IPS DF 19.7 (cell line): ENCODE measurements at regions not wholly inside any gene's neighbourhood (a gene's known extent, or its start where the extent isn't known, plus 50 kb on each side); places are given as distances from the start of the nearest gene placed in this dataset.

ENCODE experiments used
- DNase-seq: peaks from one replicate; pipeline ENCODE4 v3.0.0-alpha.2; 2013; ENCODE audit warnings: low read depth, low spot score

- DNase-seq = no peak
These were observed 87.9 kb upstream of the MAMDC2 start for GRCh38 chr9:69955536-69956355.

GRCh38 chr9:69961843-69962242 lies 81.8 kb upstream of the MAMDC2 start:
- DNase-seq = no peak

- no peak for DNase-seq
These were observed 79.8 kb upstream of the MAMDC2 start for GRCh38 chr9:69963803-69964202.

- DNase-seq = no peak
These were observed 79.2 kb upstream of the MAMDC2 start for GRCh38 chr9:69964446-69964845.

GRCh38 chr9:69965416-69966145 lies 78.1 kb upstream of the MAMDC2 start:
- DNase-seq = no peak

- DNase-seq = no peak
These were observed 76.3 kb upstream of the MAMDC2 start for GRCh38 chr9:69967344-69967743.

- DNase-seq = no peak
These were observed 73.6 kb upstream of the MAMDC2 start for GRCh38 chr9:69970001-69970533.

DNA sequence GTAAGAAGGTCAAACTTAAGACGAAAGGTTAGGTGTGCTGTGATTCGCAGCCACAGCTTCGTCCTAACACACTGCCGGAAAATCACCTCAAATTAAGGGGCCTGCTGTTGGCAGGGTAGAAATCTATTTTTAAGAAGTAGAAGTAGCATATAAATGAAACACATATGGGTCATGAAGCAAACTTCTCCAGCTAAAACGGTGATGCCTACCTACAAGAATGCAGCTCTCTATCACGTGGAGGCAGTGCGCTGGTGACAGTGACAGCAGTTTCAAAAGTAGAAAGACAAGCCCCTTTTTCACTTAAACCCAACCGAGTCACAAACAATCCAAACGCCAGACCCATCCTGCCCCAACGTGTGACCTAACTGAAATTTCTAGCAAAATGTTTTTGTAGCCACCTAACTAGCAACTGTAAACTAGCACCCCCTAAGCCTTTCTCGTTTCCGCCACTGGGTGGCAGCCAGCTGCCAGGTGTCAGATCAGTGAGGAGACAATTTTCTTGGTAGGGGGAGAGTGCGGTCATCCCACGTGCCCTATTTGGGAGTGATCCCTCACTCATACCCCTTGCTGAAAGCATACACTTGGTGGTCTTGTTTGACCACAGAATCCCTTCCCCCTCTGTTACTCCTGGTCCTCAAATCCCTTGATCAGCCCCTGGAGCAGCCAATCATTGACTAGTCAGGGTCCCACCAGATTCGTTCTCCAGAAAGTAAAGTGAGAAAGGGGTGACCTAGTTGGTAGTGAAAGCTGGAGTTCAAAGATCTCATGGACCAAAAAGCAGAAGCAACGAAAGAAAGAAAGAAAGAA lies 71.8 kb upstream of the MAMDC2 start:
- DNase-seq = peak; percentile 54

DNA sequence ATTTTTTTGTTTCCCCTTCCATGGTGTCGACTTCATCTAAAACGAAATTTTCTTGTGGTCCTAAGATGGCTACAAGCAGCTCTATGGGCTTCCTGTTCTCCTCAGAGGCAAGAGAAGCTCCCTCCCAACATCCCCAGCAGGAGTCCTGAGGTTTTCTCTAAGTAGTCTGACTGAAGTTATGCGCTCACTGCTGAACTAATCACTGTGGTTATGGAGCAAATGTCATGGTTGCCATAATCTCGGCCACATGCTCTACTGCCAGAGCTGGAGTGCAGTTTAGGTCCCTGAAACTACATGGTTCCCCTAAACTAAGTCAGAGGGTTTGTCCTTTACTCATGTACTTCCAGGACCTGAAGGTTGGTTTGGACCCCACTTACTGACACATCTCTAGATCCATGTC lies 68.0 kb upstream of the MAMDC2 start:
- no peak for DNase-seq

- DNase-seq = no peak
These were observed 67.5 kb upstream of the MAMDC2 start for GRCh38 chr9:69976152-69976551.

DNA sequence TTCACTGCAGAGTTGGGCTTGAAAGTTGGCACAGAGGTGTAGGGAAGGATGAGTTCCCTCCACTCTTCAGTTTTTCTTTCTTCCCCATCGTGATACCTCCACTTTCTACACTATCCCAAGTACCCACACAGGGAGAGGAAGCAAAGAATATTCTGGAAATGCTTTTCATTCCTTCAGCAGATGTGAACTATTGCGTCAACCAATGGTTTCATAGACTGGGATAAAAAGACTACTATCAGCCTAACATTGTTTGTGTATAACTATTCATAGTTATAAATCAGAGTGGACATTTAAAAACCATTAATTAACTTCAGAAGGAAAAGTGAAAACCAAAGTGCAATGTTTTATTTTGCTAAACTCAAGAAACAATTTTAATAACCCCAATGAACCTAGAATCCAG lies 63.6 kb upstream of the MAMDC2 start:
- DNase-seq = no peak

DNA sequence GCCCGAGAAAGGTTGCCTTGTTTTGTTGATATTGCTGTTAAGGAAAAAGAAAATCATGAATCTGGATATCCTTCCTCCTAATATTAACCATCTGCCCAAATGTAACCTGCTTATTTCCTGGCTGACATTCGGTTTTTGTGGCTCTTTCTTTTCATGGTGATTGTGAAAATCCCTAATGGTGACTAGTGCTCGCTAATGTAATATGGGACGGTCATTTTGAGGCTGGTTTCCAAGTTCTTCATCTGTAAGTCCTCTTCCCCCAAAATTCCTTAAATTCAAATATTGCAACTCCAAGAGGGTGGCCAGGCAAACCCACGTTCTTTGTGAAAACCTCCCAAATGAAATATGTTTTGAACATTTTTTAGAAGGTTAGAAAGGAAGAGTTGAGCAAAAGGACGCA lies 63.1 kb upstream of the MAMDC2 start:
- no peak for DNase-seq

GRCh38 chr9:69981686-69982445 lies 61.8 kb upstream of the MAMDC2 start:
- no peak for DNase-seq

DNA sequence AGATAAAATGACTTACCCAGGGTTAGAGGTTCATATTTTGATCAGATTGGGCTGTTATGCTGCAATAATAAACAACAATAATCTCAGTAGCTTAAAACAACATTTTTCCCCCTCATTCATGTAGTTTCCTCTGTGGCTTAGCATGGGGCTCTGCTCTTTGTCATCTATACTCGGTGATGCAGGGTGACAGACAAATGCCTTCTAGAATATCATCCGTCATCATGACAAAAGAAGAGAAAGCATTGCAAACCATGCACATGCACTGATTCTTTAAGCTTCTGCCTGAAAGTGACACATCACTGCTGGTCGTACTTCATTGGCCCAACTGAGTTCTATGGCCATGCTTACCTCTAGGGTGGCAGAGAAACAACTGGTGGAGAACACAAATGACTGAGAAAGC lies 58.8 kb upstream of the MAMDC2 start:
- DNase-seq = no peak

GRCh38 chr9:69985971-69986370 lies 57.7 kb upstream of the MAMDC2 start:
- no peak for DNase-seq

DNA sequence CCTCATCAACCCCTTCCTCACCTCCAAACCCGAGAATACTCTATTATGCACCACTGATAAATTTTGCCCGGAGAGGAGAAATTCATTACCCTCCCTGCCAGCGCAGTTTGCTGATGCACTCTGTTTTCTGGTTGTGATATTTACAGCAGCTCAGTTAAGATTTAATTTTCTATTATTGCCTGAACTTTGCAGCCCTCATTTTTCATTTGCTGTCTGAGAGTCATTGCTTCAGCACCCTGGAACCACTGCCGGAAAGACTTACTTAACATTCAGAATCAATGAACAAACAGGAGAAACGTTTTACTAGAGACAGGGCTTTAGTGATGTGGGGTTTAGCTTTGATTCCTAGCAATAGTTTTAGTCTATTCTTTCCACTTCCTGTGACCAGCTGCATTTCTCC lies 56.7 kb upstream of the MAMDC2 start:
- no peak for DNase-seq

DNA sequence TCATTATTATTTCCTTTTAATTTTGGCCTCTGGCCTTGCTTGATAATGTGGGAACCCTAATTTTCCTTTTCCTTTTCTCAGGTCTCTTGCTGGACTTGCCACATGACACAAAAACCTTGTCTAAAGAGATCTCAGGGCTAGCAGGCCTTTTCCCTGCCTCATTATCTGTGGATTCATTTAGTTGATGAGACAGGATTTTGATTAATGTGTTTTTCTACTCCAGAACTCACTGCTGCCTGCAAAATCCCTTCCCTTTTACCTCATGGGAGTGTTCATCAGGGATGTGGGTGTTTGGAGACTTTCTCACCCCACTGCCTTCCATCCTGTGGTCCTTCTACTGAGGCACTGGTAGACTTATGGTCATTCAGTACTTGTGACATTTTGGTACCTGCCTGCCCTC lies 56.2 kb upstream of the MAMDC2 start:
- no peak for DNase-seq

- no peak for DNase-seq
These were observed 50.5 kb upstream of the MAMDC2 start for GRCh38 chr9:69993110-69993509.
